Caki2 (cell line): ENCODE measurements at regions not wholly inside any gene's neighbourhood (a gene's known extent, or its start where the extent isn't known, plus 50 kb on each side); places are given as distances from the start of the nearest gene placed in this dataset.
"Not testable (repeated sequence)": the region's sequence is repeated elsewhere in the genome, so short reads cannot be mapped to it uniquely, and the experiment has no call there.

Source experiments
- DNase-seq: peaks from one replicate; pipeline ENCODE4 v3.0.0-alpha.2; 2015; ENCODE audit warnings: low read depth
- in situ Hi-C: cut with HindIII; loops from 2 replicates; pipeline ENCODE4 v1.10.0; 2016; ENCODE audit warnings: low sequenced_read_pairs, low pct_unique_long_range_greater_than_20kb, mixed read lengths

DNA sequence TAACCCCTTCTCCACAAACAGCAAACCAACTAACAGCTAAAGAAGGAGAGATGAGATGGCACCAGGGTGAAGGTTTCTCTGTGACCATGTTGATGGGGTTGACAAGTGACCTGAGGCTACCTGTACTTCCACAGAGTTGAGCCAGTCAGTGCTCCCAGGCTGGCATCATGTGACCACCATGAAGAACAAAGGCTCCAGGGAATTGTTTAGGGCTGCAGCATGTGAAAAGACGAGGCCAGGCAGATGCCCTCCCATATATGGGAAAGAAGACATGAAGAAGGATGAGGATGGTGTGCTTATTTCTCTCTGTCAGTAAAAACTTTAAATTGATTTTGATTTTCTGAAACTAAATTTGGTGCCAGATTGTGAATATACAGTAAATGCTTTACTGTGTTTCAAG, 220.6 kb downstream of the OLFM4 start:
- in situ Hi-C loops, result no loop called here
- no peak for DNase-seq

GRCh38 chr13:53250272-53250875, 221.8 kb downstream of the OLFM4 start:
- in situ Hi-C loops, result no loop called here

DNA sequence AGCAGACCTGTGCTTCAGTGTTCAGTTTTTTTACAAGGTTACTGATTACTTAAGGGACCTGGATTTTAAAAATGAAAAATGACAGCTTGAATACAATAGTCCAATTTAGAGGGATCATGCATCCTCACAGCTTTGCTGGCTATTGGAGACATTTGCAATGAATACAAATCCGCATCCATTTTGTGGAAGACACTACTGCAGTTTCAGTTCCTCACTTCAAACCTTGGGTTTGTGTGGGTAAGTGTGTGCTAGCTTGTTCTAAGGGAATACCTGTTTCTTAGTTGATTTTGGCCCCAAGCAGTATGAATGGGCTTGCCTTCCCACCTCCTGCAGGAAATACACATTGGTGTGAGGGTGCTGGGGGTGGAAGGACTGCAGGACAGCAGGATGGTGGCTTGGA, 222.4 kb downstream of the OLFM4 start:
- in situ Hi-C loops, result no loop called here
- no peak for DNase-seq

More at GRCh38 chr13:53250272-53250875, 221.8 kb downstream of the OLFM4 start:
- DNase-seq, result peak; percentile 30

DNA sequence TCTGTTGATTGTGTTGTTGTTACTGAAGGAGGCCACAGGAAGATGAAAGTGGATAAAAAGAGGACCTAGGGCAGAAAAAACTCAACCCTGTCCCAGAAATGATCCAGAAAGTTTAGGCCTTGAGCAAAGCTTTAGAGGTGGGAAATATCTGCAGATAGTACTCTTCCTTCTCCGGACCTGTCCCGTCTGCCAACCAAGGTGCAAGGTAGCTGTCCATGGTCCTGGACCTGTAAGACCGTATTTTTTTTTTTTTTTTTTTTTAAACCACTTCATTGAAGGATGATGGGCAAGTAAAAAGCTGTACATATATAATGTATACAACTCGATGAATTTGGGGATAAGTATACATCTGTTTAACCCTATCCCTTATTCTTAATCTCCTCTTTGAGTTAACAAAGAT, 225.9 kb downstream of the OLFM4 start:
- in situ Hi-C loops, result no loop called here
- DNase-seq, result peak; percentile 13

GRCh38 chr13:53255795-53256194, 227.2 kb downstream of the OLFM4 start:
- in situ Hi-C loops, result no loop called here
- DNase-seq, result no peak

DNA sequence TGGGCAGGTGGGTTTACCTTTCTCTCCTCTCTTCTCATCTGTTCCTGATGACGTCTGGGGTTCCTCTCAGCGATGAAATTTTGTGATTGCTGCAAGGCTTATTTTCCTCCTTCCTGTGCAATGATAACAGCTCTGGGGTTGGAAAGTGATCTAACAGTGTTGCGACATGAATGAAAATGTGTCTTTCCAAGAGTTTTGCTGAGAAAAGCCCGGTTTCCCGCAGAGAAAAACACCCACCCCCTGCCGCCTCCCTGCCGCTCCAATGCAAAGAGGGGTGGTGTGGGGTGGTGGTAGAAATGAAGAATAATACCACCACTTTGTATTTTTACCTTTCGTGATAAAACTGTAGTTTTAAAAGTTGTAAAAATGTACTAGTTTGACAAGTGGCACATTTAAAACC, 232.0 kb downstream of the OLFM4 start:
- DNase-seq, result no peak
- in situ Hi-C loops, result no loop called here

GRCh38 chr13:53264751-53265385, 236.3 kb downstream of the OLFM4 start:
- no peak for DNase-seq
- in situ Hi-C loops, result no loop called here

- in situ Hi-C loops, result no loop called here
- DNase-seq, result no peak
Measured at GRCh38 chr13:53266757-53267156, 238.1 kb downstream of the OLFM4 start.

- in situ Hi-C loops, result no loop called here
- DNase-seq, result no peak
Measured at GRCh38 chr13:53269634-53270033, 241.0 kb downstream of the OLFM4 start.

- in situ Hi-C loops, result no loop called here
- DNase-seq, result no peak
Measured at GRCh38 chr13:53272873-53273272, 244.3 kb downstream of the OLFM4 start.

DNA sequence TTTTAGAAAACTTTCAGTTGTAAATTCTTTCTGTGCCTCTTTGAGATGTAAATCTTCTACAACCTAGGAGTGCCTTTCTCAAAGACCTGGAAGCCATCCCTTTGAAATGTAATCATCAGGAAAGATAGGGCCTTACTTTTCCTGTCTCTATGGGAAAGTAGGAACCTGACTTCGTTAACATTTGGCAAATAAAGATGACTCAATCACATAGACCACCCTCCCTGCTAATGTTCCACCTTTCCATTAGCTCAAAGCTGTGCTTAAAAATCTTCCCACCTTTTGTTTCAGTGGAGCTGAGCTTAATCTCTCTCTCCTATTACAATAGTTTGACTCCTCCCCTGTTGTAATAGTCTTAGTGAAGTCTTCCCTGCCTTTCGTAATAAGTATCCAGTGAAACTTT, 247.7 kb downstream of the OLFM4 start:
- in situ Hi-C loops, result no loop called here
- no peak for DNase-seq

- DNase-seq, result no peak
- in situ Hi-C loops, result no loop called here
Measured at GRCh38 chr13:53281677-53282076, 253.1 kb downstream of the OLFM4 start.

DNA sequence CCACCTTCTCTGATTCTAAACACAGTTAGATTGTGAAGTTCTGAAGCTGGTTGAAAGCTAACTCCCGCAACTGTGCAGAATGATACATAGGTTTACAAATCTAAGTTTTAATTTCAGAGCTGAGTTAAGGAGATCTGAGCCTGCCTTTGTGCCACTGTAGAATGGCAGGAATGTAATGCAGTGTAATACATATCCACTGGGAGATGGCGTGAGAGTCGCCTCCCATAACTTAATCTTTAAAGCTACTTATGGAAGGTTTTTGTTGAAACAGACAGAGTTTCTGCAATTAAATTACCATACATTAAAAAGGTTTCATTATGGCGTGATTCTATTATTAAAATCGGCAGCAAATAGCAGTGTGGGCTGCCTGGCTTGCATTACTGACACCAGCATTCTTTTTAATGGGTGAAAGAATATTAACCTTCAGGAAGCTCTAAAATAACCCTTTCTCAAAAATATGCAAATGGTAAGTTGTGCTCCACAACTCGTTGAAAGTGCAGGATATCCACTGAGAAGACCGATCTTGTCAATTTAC, 257.4 kb downstream of the OLFM4 start:
- in situ Hi-C loops, result no loop called here
- DNase-seq, result no peak

- no peak for DNase-seq
- in situ Hi-C loops, result no loop called here
Measured at GRCh38 chr13:53298396-53298795, 269.8 kb downstream of the OLFM4 start.

DNA sequence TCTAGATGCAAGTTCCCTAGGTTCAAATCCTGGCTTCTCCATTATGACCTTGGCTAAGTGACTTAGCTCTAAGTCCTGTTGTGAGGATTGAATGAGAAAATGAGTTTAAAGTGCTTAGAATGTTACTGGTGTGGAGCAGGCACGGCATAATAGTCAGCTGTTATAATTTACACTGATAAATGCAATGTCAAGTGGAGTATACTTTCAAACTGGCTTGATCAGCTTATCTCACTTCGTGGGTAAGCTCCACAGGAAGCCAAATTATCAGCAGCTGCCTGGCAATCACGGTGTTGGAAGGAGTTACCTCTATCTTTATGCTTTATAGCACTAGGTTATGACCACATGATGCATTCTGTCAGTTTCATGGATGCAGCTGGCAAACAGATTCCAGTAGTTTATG, 272.8 kb downstream of the OLFM4 start:
- DNase-seq, result no peak
- in situ Hi-C loops, result no loop called here

GRCh38 chr13:53305419-53305818, 276.8 kb downstream of the OLFM4 start:
- DNase-seq, in situ Hi-C loops: not testable (repeated sequence)

- in situ Hi-C loops, result no loop called here
- no peak for DNase-seq
Measured at GRCh38 chr13:53310786-53311185, 282.2 kb downstream of the OLFM4 start.

DNA sequence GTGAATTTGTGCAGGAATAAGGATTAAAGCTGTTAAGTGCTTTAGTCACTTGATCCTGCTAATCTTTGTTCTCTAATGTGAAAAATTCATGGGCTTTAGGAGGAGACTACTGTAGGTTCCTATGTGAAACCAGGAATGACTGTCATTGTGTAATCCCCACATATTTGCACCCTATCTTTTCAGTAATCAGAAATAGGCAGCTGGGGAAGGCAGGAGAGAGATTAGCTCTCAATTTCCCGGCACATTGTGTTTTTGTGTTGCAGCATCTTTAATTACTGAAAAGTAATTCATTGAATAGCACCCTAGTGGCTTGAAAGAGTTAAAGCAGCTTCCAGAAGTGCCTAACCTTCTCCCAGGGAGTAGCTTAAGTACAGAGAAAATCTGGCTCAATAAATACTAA, 282.9 kb downstream of the OLFM4 start:
- in situ Hi-C loops, result no loop called here
- no peak for DNase-seq

DNA sequence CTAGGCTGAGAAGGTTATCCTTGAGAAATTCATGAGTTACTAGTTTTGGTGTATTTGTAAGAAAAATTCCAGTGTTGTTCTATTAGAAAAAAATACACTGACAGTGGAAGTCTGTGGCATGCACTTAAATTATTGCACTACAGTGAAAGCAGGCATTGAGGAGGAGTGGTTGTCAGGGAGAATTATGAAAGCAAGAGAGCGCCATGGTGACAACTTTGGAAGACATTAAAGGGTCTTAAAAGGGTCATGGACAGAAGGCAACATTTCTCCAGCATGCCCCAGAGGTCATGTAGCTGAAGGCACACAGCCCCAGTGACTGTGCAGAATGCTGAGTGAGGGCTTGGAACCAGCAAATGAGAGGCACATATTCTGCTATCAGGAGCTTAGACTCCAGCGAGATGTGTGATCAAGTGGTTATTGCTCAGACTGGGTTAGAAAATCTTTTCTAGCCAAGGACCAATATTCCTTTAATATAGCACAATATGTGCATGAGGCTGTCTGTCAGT, 292.7 kb downstream of the OLFM4 start:
- in situ Hi-C loops, result no loop called here
- DNase-seq, result no peak

GRCh38 chr13:53324656-53325055, 296.0 kb downstream of the OLFM4 start:
- in situ Hi-C loops, result no loop called here

More at GRCh38 chr13:53324656-53325055, 296.0 kb downstream of the OLFM4 start:
- no peak for DNase-seq
